Neural cell (in vitro differentiated cells): ENCODE measurements at regions not wholly inside any gene's neighbourhood (a gene's known extent, or its start where the extent isn't known, plus 50 kb on each side); places are given as distances from the start of the nearest gene placed in this dataset.

Source experiments
- H2AFZ ChIP-seq: fragments of 200-600, 300-800 bp; sonication (generic), shearing (Covaris generic); 2 replicates; pipeline ENCODE4 v1.6.0; 2014; ENCODE audit warnings: low read depth, mild to moderate bottlenecking, antibody characterized with exemption, low read length, moderate library complexity
- H3F3A ChIP-seq: fragments of 200-600 bp; shearing (Covaris generic); 2 replicates; pipeline ENCODE4 v1.6.1; 2016; ENCODE audit warnings: mild to moderate bottlenecking, moderate library complexity, mixed read lengths, antibody characterized with exemption, low read length; ENCODE audit not compliant: insufficient read depth, poor library complexity, severe bottlenecking
- H3K27ac ChIP-seq: fragments of 200-600, 300-800 bp; sonication (generic), shearing (Covaris generic); 2 replicates; pipeline ENCODE4 v1.5.1; 2014; ENCODE audit warnings: mild to moderate bottlenecking, low read length, moderate library complexity
- H3K27me3 ChIP-seq: fragments of 300-800, 200-600 bp; sonication (generic), shearing (Covaris generic); 2 replicates; pipeline ENCODE4 v1.6.0; 2014; ENCODE audit warnings: mild to moderate bottlenecking, low read depth, low read length, moderate library complexity; ENCODE audit not compliant: insufficient read depth
- H3K36me3 ChIP-seq: fragments of 300-800, 200-600 bp; sonication (generic), shearing (Covaris generic); 2 replicates; pipeline ENCODE4 v1.5.1; 2014; ENCODE audit warnings: mild to moderate bottlenecking, antibody characterized with exemption, low read length, moderate library complexity; ENCODE audit not compliant: insufficient read depth
- H3K4me2 ChIP-seq: fragments of 300-800, 200-600 bp; sonication (generic), shearing (Covaris generic); 2 replicates; pipeline ENCODE4 v1.6.0; 2014; ENCODE audit warnings: mild to moderate bottlenecking, low read length
- H3K4me3 ChIP-seq: fragments of 300-800, 200-600 bp; sonication (generic), shearing (Covaris generic); 2 replicates; pipeline ENCODE4 v1.5.1; 2014; ENCODE audit warnings: mild to moderate bottlenecking, low read length, moderate library complexity
- H3K79me2 ChIP-seq: fragments of 200-600 bp; shearing (Covaris generic); replicated peaks from 2 replicates; pipeline ENCODE4 v1.6.0; 2014; ENCODE audit warnings: mild to moderate bottlenecking, low read length, moderate library complexity; ENCODE audit not compliant: insufficient read depth
- H3K9ac ChIP-seq: fragments of 300-800, 200-600 bp; sonication (generic), shearing (Covaris generic); 2 replicates; pipeline ENCODE4 v1.6.1; 2016; ENCODE audit warnings: mild to moderate bottlenecking, low read length, mixed read lengths
- H3K9me2 ChIP-seq: fragments of 200-600 bp; shearing (Covaris generic); 2 replicates; pipeline ENCODE4 v1.6.1; 2016; ENCODE audit warnings: mild to moderate bottlenecking, low read length, mixed read lengths; ENCODE audit not compliant: insufficient read depth
- H3K9me3 ChIP-seq: fragments of 200-600, 300-800 bp; sonication (generic), shearing (Covaris generic); 2 replicates; pipeline ENCODE4 v1.6.1; 2016; ENCODE audit warnings: mild to moderate bottlenecking, mixed run types, low read length, moderate library complexity, mixed read lengths
- H4K20me1 ChIP-seq: fragments of 200-600 bp; shearing (Covaris generic); 2 replicates; pipeline ENCODE4 v1.6.1; 2016; ENCODE audit warnings: mild to moderate bottlenecking, mixed run types; ENCODE audit not compliant: insufficient read depth
- CTCF ChIP-seq: fragments of 450-650 bp; IDR thresholded peaks from 2 replicates; pipeline ENCODE4 v1.5.1; 2014; ENCODE audit warnings: antibody characterized with exemption, mild to moderate bottlenecking, moderate library complexity; ENCODE audit not compliant: poor library complexity, severe bottlenecking
- EP300 ChIP-seq: fragments of 450-650 bp; conservative IDR thresholded peaks from 2 replicates; pipeline ENCODE4 v1.6.1; 2014; ENCODE audit warnings: antibody characterized with exemption, mild to moderate bottlenecking, moderate library complexity; ENCODE audit not compliant: poor library complexity, severe bottlenecking
- EZH2 ChIP-seq: fragments of 200-600, 300-800 bp; shearing (Covaris generic), sonication (generic); IDR thresholded peaks from 2 replicates; pipeline ENCODE4 v1.6.1; 2014; ENCODE audit warnings: antibody characterized with exemption, low read length, borderline replicate concordance, mild to moderate bottlenecking; ENCODE audit not compliant: insufficient read depth, poor library complexity, severe bottlenecking
- MXI1 ChIP-seq: fragments of 450-650 bp; conservative IDR thresholded peaks from 2 replicates; pipeline ENCODE4 v1.6.1; 2014; ENCODE audit warnings: antibody characterized with exemption, mild to moderate bottlenecking; ENCODE audit not compliant: poor library complexity, severe bottlenecking
- POLR2AphosphoS5 ChIP-seq: IDR thresholded peaks from 2 replicates; pipeline ENCODE4 v1.6.1; 2012
- RAD21 ChIP-seq: fragments of 450-650 bp; conservative IDR thresholded peaks from 2 replicates; pipeline ENCODE4 v1.6.1; 2014; ENCODE audit warnings: antibody characterized with exemption, mild to moderate bottlenecking, moderate library complexity
- REST ChIP-seq: IDR thresholded peaks from 2 replicates; pipeline ENCODE4 v1.6.1; 2012; ENCODE audit warnings: borderline replicate concordance
- SMC3 ChIP-seq: fragments of 450-650 bp; conservative IDR thresholded peaks from 2 replicates; pipeline ENCODE4 v1.6.1; 2014; ENCODE audit warnings: antibody characterized with exemption, mild to moderate bottlenecking, moderate library complexity; ENCODE audit not compliant: poor library complexity
- TAF1 ChIP-seq: IDR thresholded peaks from 2 replicates; pipeline ENCODE4 v1.6.1; 2012; ENCODE audit warnings: low read depth

GRCh38 chr18:2036086-2036485 is 535.2 kb downstream of the METTL4 start:
- no peaks in the 10 kb centered on the region for H3K79me2 ChIP-seq
- H3K27me3 ChIP-seq = no peaks in the 10 kb centered on the region
- H3K9me3 ChIP-seq = no peaks in the 10 kb centered on the region
- TF ChIP-seq SMC3 = no peak
- no peak for TF ChIP-seq REST
- no peak for TF ChIP-seq RAD21
- TF ChIP-seq POLR2AphosphoS5 = no peak
- no peak for TF ChIP-seq EZH2
- no peak for TF ChIP-seq CTCF
- TF ChIP-seq TAF1 = no peak
- TF ChIP-seq MXI1 = no peak
- no peak for TF ChIP-seq EP300
- H3K27ac ChIP-seq = no peak overlapping the region
- no peaks in the 10 kb centered on the region for H3K9me2 ChIP-seq
- H3K36me3 ChIP-seq = no peaks in the 10 kb centered on the region
- no peak overlapping the region for H2AFZ ChIP-seq
- no peak overlapping the region for H3K4me3 ChIP-seq
- H3K4me2 ChIP-seq = no peak overlapping the region
- no peaks in the 10 kb centered on the region for H3F3A ChIP-seq
- no peaks in the 10 kb centered on the region for H4K20me1 ChIP-seq
- no peak overlapping the region for H3K9ac ChIP-seq

GRCh38 chr18:2040279-2040678 is 531.0 kb downstream of the METTL4 start:
- no peak overlapping the region for H3K4me2 ChIP-seq
- no peaks in the 10 kb centered on the region for H3K36me3 ChIP-seq
- no peaks in the 10 kb centered on the region for H4K20me1 ChIP-seq
- no peak overlapping the region for H2AFZ ChIP-seq
- H3K9me3 ChIP-seq = no peaks in the 10 kb centered on the region
- H3K27ac ChIP-seq = no peak overlapping the region
- H3K27me3 ChIP-seq = no peaks in the 10 kb centered on the region
- H3F3A ChIP-seq = no peaks in the 10 kb centered on the region
- H3K9me2 ChIP-seq = no peaks in the 10 kb centered on the region
- no peak for TF ChIP-seq EP300
- TF ChIP-seq CTCF = no peak
- no peak for TF ChIP-seq RAD21
- TF ChIP-seq EZH2 = no peak
- TF ChIP-seq REST = no peak
- no peak for TF ChIP-seq MXI1
- no peaks in the 10 kb centered on the region for H3K79me2 ChIP-seq
- H3K4me3 ChIP-seq = no peak overlapping the region
- H3K9ac ChIP-seq = no peak overlapping the region
